ENCODE measurements at regions not wholly inside any gene's neighbourhood (a gene's known extent, or its start where the extent isn't known, plus 50 kb on each side); places are given as distances from the start of the nearest gene placed in this dataset.
A peak's percentile ranks its signal among the peaks of the same experiment; 100 is the strongest.
"Not testable (repeated sequence)": the region's sequence is repeated elsewhere in the genome, so short reads cannot be mapped to it uniquely, and the experiment has no call there.

GRCh38 chr4:148633720-148634119 lies 191.5 kb upstream of the NR3C2 start:
- no peak for DNase-seq

GRCh38 chr4:148632476-148632875 lies 190.3 kb upstream of the NR3C2 start:
- DNase-seq, result no peak

- DNase-seq, result no peak
Measured at GRCh38 chr4:148630051-148630450, 187.8 kb upstream of the NR3C2 start.

GRCh38 chr4:148618856-148619255 lies 176.6 kb upstream of the NR3C2 start:
- DNase-seq, result no peak

- DNase-seq, result no peak
Measured at GRCh38 chr4:148608968-148609367, 166.8 kb upstream of the NR3C2 start.

GRCh38 chr4:148598418-148599207 lies 156.4 kb upstream of the NR3C2 start:
- peak; percentile 28 for DNase-seq

GRCh38 chr4:148589182-148589581 lies 147.0 kb upstream of the NR3C2 start:
- no peak for DNase-seq

GRCh38 chr4:148575577-148575976 lies 133.4 kb upstream of the NR3C2 start:
- no peak for DNase-seq

GRCh38 chr4:148574911-148575310 lies 132.7 kb upstream of the NR3C2 start:
- DNase-seq, result no peak

GRCh38 chr4:148574502-148574901 lies 132.3 kb upstream of the NR3C2 start:
- no peak for DNase-seq

GRCh38 chr4:148574066-148574465 lies 131.9 kb upstream of the NR3C2 start:
- no peak for DNase-seq

- no peak for DNase-seq
Measured at GRCh38 chr4:148573296-148573695, 131.1 kb upstream of the NR3C2 start.

- no peak for DNase-seq
Measured at GRCh38 chr4:148565801-148566200, 123.6 kb upstream of the NR3C2 start.

GRCh38 chr4:148563684-148564083 lies 121.5 kb upstream of the NR3C2 start:
- no peak for DNase-seq

GRCh38 chr4:148561467-148561866 lies 119.3 kb upstream of the NR3C2 start:
- DNase-seq, result no peak

GRCh38 chr4:148557793-148558192 lies 115.6 kb upstream of the NR3C2 start:
- no peak for DNase-seq

- DNase-seq, result no peak
Measured at GRCh38 chr4:148550788-148551187, 108.6 kb upstream of the NR3C2 start.

- DNase-seq, result no peak
Measured at GRCh38 chr4:148542922-148543623, 100.9 kb upstream of the NR3C2 start.

- DNase-seq, result no peak
Measured at GRCh38 chr4:148540622-148541326, 98.6 kb upstream of the NR3C2 start.

- DNase-seq, result no peak
Measured at GRCh38 chr4:148539387-148539786, 97.2 kb upstream of the NR3C2 start.

- DNase-seq, result not testable (repeated sequence)
Measured at GRCh38 chr4:148533851-148534250, 91.6 kb upstream of the NR3C2 start.

- no peak for DNase-seq
Measured at GRCh38 chr4:148530114-148530513, 87.9 kb upstream of the NR3C2 start.

GRCh38 chr4:148527571-148527970 lies 85.4 kb upstream of the NR3C2 start:
- DNase-seq, result no peak

GRCh38 chr4:148522995-148523394 lies 80.8 kb upstream of the NR3C2 start:
- DNase-seq, result no peak
